GM13977 (cell line): ENCODE measurements at regions not wholly inside any gene's neighbourhood (a gene's known extent, or its start where the extent isn't known, plus 50 kb on each side); places are given as distances from the start of the nearest gene placed in this dataset.

Experiments
- DNase-seq: peaks from one replicate; pipeline ENCODE4 v3.0.0; 2012; ENCODE audit warnings: low spot score
- in situ Hi-C: fragments of 300-500 bp; cut with MboI; formaldehyde crosslinking; loops from one replicate; pipeline ENCODE4 v1.12.0; 2022; ENCODE audit warnings: low sequenced_read_pairs, low pct_unique_long_range_greater_than_20kb, mixed read lengths, inconsistent platforms; ENCODE audit not compliant: unreplicated experiment
- TF ChIP-seq, protein P1 (sequence below): IDR thresholded peaks from 2 replicates; pipeline ENCODE4 v1.5.1; 2012; ENCODE audit warnings: mild to moderate bottlenecking, control low read depth; ENCODE audit not compliant: insufficient read depth; ENCODE audit errors: extremely low read depth, missing control alignments

DNA sequence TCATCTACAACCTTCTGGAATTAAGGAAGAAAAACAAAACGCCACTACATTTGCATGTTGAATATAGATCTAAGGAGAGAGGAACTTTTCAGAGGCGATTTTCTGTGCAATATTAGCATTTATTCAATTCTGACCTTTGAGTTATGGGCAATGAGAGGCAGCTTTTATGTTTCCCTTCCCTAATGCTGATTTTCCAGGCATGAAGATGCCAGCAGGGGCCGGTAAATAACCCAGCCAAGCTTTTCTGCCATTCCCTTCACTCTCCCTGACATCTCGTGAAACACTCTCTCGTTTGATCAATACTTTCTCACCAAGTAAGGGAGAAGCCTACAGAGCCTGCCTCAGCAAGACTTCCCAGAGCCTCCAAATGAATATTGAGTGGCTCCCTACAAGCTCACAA, 470.5 kb upstream of the GOT2 start:
- in situ Hi-C loops = no loop called here
- TF ChIP-seq, protein P1, sequence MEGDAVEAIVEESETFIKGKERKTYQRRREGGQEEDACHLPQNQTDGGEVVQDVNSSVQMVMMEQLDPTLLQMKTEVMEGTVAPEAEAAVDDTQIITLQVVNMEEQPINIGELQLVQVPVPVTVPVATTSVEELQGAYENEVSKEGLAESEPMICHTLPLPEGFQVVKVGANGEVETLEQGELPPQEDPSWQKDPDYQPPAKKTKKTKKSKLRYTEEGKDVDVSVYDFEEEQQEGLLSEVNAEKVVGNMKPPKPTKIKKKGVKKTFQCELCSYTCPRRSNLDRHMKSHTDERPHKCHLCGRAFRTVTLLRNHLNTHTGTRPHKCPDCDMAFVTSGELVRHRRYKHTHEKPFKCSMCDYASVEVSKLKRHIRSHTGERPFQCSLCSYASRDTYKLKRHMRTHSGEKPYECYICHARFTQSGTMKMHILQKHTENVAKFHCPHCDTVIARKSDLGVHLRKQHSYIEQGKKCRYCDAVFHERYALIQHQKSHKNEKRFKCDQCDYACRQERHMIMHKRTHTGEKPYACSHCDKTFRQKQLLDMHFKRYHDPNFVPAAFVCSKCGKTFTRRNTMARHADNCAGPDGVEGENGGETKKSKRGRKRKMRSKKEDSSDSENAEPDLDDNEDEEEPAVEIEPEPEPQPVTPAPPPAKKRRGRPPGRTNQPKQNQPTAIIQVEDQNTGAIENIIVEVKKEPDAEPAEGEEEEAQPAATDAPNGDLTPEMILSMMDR = no peak
- DNase-seq = no peak

DNA sequence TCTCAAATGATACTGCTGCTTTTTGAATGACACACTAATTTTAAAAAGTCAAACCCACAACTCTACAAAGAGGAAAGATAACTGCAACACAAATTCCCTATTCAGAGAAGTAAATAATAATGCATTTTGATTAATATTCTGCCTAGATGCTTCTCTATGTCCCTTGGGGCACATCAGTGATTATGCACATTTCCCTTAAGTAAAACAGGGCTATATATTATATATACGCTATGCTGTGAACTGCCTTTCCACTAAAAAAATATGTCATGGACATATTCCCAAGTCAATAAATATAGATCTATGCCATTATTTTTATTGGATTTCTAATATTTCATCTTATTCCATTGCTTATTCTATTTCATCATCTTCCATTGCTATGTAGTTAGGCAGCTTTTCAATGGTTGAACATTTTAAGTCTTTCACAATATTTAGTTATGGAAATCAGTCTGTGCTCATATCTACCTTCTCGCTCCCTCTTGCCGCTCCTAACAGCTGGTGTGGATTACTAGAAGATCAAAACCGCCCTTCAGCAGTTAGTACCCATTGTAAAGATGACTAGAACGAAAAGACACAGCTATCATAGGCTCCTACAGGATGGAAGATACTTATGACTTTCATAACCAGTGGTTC, 468.2 kb upstream of the GOT2 start:
- in situ Hi-C loops = no loop called here
- DNase-seq = no peak
- TF ChIP-seq, protein P1 = no peak

DNA sequence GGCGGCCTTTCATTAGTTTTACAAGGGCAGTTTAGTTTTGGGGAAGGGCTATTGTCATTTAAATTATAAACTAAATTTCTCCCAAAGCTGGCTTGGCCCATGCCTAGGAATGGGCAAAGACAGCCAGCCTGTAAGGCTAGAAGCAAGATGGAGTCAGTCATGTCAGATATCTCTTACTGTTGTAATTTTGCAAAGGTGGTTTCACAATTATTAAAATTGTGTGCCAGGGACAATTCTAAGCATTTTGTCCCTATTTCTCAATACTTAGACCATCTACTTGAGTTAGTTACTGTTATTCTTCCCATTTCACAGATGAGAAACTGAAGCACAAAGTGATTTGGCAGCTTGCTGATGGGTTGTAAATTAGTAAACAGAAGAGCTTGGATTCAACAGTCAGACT, 467.7 kb upstream of the GOT2 start:
- TF ChIP-seq, protein P1 = no peak
- in situ Hi-C loops = no loop called here
- no peak for DNase-seq

DNA sequence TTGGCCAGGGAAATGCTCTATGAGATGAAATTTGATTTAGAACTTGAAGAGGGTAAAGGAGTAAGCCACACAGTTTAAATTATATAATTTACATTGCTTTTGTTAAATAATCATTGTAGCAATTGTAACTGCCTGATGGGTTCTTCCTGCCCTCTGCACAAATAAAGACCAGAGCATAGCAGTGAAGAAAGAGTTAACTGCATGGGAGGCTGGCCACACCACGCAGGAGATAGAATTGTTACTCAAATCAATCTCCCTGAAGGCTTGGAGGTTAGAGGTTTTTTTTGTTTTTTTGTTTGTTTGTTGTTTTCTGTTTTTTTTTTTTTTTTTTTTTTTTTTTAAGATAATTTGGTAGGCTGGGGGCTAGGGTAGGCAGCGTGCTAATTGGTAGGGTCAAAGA, 467.0 kb upstream of the GOT2 start:
- TF ChIP-seq, protein P1 = no peak
- in situ Hi-C loops = no loop called here
- DNase-seq = no peak

DNA sequence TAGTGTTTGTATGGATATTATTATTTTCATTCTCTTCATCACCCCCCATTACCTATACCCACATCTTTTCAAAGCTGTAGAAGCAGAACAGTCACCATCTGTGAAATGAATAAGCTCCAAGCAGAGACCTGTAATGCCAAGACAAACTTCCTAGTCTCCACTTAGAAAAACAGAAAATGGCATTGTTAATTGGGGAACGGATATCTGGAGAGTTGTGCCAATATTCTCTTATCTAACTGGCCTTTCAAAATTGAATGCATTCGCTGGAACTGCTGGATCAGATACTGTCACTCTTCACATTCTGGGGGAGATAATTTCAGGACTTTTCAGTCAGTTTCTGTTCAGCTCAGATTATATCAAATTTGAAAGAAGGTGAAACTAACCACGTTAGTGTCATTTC, 464.4 kb upstream of the GOT2 start:
- TF ChIP-seq, protein P1 = no peak
- in situ Hi-C loops = no loop called here
- DNase-seq = no peak

DNA sequence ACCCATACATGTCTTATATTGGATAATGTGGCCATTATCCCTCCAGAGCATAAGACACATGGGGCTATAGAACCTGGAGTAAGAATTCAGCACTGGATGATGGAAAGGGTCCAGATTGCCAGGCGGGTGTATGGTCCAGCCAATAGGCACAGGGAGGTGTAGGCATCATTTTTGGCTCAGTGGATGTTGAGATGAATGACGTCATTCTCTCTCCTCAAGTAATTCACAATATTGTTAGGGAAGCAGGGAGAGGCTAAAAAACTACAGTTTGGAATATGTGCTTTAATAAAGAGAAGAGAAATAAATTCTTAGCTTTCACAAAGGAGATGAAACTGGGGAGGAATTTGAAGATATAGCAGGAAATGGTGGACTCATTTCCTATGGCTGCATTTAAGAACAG, 461.1 kb upstream of the GOT2 start:
- in situ Hi-C loops = no loop called here
- DNase-seq = no peak
- TF ChIP-seq, protein P1 = no peak
